Putamen (tissue), 1 donor: ENCODE measurements at regions not wholly inside any gene's neighbourhood (a gene's known extent, or its start where the extent isn't known, plus 50 kb on each side); places are given as distances from the start of the nearest gene placed in this dataset.

Experiments used
- DNase-seq: peaks from one replicate; pipeline ENCODE4 v3.0.0-alpha.2; 2016; ENCODE audit warnings: low spot score

- DNase-seq, result no peak
Measured at GRCh38 chr14:76974365-76974764, 54.1 kb downstream of the IRF2BPL start.

DNA sequence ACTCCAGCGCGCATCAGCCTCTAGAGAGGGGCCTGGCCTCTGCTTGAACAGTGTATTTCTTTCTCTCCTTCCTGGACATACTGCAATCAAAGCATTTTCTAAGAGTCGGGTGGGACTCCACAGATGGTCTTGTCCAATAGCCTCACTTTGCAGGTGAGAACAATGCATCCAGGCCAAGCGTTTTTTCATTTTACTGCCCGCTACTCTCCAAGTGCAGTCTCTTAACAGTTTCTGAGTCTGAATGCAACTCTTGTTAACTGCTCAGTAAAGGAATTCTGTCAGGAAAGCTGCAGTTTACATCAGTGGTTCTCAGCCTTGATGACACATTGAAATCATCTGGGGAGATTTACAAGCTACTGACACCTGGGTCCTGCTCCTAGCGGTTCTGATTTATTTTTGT is 57.0 kb downstream of the IRF2BPL start:
- no peak for DNase-seq

DNA sequence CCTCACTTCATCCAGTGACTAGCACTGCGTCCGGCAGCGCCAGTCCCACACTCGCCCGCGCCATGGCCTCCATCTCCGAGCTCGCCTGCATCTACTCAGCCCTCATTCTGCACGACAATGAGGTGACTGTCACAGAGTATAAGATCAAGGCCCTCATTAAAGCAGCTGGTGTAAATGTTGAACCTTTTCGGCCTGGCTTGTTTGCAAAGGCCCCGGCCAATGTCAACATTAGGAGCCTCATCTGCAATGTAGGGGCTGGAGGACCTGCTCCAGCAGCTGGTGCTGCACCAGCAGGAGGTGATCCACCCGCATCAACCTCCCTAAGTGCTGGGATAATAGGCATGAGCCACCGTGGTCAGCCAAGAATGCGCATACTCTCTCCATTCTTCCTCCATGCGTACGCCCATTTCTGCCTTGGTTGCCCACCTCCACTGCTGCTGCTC is 59.9 kb downstream of the IRF2BPL start:
- no peak for DNase-seq

- DNase-seq, result no peak
Measured at GRCh38 chr14:76967788-76968187, 60.7 kb downstream of the IRF2BPL start.

DNA sequence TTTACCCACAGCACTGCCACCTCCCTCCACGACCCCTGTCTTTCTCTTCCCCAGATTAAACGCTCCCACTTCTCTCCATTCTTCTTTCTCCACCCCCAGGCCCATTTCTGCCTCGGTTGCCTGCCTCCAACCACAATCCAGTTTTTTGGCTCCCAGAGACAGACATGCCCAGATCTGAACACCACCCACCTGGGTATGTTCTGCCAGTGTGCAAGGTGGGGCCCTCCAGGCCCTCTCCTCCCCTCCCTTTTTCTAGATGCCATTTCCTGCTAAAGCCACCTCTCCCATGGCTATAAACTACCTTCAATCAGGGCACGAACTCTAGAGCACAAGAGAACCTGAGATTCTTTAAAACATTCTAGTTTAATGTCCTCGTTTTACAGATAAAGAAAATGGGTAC is 63.3 kb downstream of the IRF2BPL start:
- DNase-seq, result no peak

- DNase-seq, result no peak
Measured at GRCh38 chr14:76964695-76965094, 63.8 kb downstream of the IRF2BPL start.

- DNase-seq, result no peak
Measured at GRCh38 chr14:76963372-76963771, 65.1 kb downstream of the IRF2BPL start.

GRCh38 chr14:76962303-76962660 is 66.2 kb downstream of the IRF2BPL start:
- DNase-seq, result no peak

DNA sequence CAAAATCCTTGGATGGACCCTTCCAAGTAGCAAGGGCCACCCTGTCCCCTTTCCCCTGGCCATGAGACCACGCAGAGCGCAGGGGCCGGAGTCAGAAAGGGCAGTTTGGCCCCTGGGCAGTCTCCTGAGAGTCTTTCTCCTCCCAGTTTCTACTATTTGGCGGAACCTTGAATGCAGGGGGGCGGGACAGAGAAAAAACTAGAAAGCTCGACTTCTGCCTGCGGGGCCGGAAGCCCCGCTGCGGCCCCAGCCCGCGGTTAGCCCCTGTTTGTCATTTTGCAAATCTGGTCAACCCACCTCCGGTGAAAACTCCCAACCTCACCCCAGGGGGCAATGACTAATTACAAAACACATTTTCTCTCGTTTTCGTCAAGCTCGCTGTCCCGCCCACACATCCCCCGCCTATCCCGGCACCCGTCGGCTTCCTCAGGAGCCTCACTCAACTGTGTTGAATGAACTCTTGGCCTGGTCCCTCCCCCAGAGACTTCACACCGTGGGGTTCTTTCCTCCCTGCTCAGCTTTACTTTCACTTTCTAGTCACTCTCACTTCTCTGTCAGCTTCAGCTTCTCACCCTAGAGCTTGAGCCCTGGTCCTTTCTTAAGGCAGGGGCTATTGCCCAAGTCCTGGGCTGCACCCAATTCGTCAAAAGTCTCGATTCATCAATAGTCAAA is 66.7 kb downstream of the IRF2BPL start:
- DNase-seq, result peak; percentile 76

DNA sequence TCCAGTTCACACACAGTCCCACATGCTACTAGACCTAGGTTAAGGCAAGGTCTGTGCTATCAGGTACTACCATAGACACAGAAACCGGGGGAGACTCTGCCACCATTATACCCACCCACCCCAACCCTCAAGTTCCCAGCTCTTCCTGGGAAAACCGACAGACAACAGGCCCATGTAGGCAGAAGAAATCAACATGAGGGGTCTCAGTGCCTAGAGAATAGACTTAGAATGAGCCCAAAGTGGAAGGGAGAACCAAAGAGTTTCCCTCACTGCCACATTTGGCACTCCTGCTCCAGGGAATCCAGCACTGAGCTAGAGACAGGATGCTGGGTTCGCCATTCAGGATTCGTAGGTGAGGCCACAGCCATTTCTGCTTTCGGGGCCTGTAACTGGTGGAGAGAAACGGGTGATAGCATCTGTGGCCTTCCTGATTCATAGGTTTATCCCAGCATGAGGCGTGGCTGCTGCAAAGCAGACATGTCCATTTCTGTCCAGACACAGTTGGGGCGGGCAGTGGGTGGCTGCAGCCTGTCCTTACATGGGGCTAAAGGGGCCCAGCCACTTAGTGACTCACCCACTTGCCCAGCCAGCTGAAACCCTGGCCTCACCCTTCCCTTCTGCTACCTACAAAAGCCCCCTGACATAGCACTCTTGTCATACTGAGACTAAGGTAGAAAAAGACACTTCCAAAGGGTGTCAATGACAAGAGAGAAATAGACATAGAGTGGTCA is 69.4 kb downstream of the IRF2BPL start:
- no peak for DNase-seq

- no peak for DNase-seq
Measured at GRCh38 chr14:76958020-76958979, 70.2 kb downstream of the IRF2BPL start.

- peak; percentile 24 for DNase-seq
Measured at GRCh38 chr14:76957224-76957891, 71.2 kb downstream of the IRF2BPL start.

DNA sequence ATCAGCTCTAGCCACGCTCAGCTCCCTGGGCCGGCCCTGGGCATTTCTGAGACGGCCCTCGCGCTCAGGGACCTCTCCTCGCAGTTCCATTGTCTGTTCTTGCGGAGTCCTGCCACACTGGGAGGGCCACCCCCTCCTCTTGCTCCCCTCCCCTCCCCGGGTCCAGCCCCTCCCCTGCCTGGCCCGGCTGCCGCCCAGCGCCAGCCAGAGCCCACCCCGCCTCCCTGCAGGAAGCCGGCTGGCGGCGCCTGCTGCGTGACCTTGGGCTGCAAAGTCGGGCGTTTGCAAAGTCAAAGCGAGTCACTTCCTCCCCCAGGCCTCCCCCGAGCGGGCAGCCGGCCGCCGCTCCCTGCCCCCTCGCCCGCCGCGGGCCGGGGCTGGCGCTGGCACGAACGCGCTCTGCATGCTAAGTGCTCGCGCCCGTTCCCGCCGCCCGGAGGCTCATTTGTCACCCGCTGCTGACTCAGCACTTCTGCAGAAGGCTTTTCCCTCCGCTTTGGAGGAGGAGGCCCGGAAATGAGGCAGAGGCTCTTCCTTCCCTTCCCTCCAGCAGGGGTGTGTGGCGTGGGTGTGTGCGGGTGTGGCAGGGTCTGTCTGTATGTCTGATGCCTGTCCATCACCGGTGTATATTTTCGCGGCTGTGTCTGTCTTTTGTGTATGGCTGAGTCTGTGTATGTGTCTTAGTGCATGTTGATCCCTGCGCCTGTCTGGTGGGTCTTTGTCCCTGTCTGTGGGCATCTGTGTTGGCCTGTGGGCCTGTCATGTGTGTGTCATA is 72.0 kb downstream of the IRF2BPL start:
- peak; percentile 94 for DNase-seq

DNA sequence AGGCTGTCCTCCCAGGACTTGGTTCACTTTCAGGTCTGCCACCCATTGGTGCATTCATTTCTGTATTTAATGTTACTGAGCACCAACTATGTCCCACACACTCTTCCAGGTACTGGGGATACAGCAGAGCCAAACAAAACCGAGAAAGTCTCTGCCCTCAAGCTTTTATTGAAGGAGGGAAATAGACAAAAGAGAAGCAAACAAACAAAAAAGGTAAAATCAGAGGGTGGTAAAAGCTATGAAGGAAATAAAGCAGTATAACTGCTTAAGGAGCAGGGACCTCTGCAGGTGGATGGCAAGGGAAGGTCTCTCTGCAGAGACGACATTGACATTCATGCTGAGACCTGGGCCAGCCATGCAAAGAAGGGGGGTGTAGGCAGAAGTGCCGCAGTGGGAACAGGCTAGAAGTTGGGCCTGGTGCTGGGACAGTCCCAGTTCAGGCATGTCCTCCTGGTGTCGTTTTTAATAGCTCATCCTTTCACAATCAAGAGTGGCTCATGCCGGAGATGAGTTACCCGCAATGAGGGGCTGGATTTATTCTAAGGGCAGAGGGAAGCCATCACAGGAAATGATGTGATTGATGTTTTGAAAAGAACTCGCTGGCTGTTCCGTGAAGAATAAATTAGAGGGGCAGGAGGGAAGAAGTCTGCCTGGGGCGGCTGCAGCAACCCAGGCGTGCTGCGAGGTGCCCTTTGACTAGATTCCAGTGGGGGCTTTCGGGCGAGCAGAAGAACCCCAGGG is 72.8 kb downstream of the IRF2BPL start:
- no peak for DNase-seq

DNA sequence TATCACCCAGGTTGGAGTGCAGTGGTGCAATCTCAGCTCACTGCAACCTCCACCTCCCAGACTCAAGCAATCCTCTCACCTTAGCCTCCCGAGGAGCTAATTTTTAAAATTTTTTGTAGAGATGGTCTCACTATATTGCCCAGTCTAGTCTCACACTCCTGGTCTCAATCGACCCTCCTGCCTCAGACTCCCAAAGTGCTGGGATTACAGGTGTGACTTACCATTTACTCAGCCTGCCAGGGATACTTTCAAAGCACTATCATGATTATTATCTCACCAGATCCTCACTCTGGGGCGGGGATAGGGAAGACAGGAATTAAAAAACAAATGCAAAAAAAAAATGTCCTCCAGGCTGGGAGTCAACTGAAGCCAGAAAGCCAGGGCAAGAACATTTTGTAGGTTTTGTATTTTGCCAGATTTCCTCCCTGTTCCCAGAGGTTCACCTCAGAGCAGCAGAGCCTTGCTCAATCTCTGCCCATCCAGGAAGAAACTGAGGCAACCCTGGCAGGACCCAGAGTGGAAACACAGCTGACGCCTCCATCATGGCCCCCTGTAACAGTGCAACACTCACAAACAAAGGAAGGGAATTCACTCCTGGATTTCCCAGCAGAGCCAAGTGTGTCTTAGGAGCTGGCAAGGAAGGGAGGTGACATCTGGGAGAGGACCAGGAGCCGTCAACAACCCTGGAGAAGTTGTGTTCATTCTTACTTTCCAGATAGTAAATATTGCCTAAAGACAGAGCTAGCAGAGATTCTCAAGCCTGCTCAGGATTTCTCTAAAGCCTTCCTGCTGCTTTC is 73.9 kb downstream of the IRF2BPL start:
- no peak for DNase-seq

DNA sequence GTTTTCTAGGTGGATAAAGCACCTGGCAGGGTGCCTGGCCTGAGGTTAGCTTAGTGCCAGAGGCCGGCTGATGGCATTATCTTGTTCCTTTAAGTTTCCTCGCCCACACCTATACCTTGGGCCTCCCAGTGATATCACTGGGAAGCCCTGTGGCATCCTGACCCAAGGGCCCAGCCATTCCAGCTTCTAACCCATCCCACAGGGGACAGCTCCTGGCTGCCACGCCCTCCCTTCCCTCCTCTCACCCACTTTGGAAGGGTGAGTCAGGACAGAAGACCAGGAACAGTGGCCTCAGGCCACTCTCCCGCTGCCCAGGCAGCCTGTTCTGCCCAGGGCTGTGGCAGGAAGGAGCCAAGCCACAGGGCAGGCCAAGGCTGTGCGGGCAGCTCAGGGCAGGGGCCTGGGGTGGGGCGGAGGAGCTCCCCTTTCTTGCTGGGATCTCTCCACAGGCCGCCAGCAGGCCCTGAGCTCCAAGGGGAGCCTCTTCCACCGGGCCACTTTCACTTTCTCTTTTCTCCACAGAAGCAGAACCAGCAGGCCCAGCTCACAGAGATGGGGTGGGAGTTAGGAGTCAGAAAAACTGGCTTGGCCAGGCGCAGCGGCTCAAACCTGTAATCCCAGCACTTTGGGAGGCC is 75.1 kb downstream of the IRF2BPL start:
- peak; percentile 33 for DNase-seq

DNA sequence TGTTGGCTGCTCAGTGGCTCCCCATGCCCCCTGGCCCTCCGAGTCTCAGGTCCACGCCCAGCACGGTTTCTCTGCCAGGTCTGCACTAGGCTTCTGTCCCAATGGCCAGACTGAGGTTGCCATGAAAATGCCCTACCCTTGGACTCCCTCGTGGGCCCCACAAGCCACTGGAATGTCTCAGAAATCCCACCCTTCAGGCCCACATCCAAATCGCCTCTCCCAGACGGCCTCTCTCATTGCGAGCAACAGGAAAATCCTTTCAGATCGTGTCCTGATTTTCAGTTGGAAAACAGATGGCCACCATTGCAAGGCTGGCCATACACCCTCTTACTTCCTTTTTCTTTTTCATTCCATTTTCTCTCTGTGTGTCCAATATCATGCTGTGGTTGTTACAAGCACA is 77.3 kb downstream of the IRF2BPL start:
- DNase-seq, result no peak

GRCh38 chr14:76950055-76951020 is 78.2 kb downstream of the IRF2BPL start:
- DNase-seq, result no peak
